GM18499 (cell line): ENCODE measurements at regions not wholly inside any gene's neighbourhood (a gene's known extent, or its start where the extent isn't known, plus 50 kb on each side); places are given as distances from the start of the nearest gene placed in this dataset.
"Not testable (repeated sequence)": the region's sequence is repeated elsewhere in the genome, so short reads cannot be mapped to it uniquely, and the experiment has no call there.

Source experiments
- ATAC-seq: cut with Tn5 transposase; IDR thresholded peaks from one replicate; pipeline ENCODE4 v1.9.1; 2021; ENCODE audit warnings: moderate number of reproducible peaks; ENCODE audit not compliant: insufficient read depth, unreplicated experiment

- ATAC-seq: no peak
Measured at GRCh38 chr14:44453433-44454171, 53.5 kb downstream of the FSCB start.

DNA sequence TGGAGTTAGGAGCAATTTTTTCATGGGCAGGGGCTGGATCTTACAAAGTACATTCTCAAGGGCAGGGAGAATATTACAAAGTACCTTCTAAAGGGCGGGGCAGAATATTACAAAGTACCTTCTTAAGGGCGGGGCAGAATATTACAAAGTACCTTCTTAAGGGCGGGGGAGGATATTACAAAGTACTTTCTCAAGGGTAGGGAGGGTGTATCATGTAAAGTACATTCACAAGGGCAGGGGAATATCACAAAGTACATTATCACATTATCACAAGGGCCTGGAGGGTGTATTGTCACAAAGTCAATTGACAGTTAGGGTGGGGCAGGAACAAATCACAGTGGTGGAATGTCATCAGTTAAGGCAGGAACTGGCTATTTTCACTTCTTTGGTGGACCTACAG lies 56.9 kb downstream of the FSCB start:
- ATAC-seq: not testable (repeated sequence)

DNA sequence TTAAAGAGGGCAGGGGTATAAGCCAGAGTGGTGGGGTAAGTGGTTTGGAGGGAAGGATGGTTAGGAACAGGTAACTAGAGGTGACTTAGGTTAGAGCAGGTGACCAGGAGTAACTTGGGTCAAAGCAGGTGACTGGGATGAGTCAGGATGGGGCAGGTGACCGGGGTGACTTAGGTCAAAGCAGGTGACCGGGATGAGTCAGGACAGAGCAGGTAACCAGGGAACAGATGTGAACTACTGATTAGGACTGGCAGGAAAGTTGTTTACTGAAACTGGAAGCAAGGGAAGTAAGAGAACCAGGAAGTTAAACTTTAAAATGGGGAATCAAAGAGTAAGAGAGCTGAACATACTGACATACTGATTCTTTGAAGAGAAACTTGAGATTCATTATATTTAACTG lies 57.4 kb downstream of the FSCB start:
- ATAC-seq: no peak

GRCh38 chr14:44448951-44449358 lies 58.1 kb downstream of the FSCB start:
- ATAC-seq: no peak

- ATAC-seq: no peak
Measured at GRCh38 chr14:44446965-44447364, 60.1 kb downstream of the FSCB start.

DNA sequence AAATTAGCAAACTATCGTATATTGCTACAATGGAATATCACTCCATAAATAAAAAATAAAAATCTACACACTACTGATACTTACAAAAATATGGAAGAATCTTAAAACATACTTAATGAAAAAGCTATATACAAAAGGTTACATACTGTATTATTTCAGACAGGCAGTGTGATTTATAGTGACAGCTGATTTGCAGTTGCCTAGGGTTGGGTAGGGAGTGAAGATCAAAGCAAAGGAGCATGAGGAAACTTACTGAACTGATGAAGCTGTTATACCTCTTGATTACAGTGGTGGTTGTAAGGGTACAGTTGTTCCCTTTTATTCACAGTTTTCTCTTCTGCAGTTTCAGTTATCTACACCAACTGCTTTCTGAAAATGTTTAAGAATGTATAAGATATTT lies 62.6 kb downstream of the FSCB start:
- no peak for ATAC-seq

GRCh38 chr14:44438936-44439335 lies 68.1 kb downstream of the FSCB start:
- ATAC-seq: no peak

- no peak for ATAC-seq
Measured at GRCh38 chr14:44438221-44438620, 68.9 kb downstream of the FSCB start.

DNA sequence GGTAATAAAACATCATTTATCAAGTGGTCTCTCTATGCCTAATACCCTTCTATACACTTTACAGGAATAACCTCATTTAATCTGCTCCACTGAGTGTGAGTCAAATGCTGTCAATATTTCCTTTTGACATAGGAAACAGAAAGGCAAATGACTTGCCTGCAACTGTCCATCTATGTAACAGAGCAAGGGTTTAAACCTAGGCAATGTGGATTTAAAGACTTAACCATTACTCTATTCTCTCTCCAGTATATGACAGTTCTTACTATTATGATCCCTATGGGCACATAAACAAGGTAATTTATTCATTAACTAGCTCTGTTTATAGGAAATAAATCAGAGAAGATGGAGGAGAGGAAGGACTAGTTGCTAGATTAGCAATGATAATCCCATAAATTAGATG lies 70.6 kb downstream of the FSCB start:
- no peak for ATAC-seq

DNA sequence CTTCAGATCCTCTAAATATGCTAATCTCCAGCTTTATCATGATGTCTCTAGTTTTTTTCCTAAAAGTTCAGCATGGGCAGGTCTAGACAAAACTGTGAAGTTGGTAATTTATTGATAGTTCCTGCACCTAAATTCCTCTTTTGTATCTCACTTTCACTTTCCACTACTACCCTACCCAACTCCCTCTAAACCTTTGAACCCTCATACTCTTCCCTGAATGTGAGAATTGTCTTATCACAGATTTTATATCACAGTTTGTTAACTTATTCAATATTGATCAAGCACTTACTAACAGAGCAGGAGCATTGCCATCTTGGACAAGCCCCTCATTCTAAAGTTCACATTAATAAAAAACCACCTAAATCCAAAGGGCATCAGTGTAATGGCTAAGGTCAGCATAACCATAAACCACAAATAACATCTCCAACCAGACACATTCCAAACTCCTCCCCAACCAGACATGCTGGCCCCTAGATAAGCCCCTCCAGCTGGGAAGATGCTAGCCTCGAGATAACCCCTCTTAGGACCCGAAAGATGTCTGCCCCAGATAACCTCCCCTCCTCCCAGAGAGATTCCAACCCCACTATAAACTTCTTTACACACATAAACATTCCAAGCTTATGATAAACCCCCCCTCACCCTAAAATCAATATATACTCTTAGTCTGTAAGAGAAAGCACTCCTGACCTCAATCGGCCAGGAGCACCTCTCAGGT lies 78.7 kb downstream of the FSCB start:
- ATAC-seq: no peak

DNA sequence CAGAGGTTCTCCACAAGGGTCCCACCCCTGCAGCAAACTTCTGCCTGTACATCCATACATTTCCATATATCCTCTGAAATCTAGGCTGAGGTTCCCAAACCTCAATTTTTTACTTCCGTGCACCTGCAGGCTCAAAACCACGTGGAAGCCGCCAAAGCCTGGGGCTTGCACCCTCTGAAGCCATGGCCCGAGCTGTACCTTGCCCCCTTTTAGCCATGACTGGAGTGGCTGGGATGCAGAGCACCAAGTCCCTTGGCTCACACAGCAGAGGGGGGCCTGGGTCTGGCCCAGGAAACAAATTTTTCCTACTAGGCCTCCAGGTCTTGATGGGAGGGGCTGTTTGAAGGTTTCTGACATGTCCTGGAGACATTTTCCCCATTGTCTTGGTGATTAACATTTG lies 84.4 kb downstream of the FSCB start:
- no peak for ATAC-seq

- ATAC-seq: no peak
Measured at GRCh38 chr14:44420226-44420625, 86.9 kb downstream of the FSCB start.

- no peak for ATAC-seq
Measured at GRCh38 chr14:44418856-44419255, 88.2 kb downstream of the FSCB start.

DNA sequence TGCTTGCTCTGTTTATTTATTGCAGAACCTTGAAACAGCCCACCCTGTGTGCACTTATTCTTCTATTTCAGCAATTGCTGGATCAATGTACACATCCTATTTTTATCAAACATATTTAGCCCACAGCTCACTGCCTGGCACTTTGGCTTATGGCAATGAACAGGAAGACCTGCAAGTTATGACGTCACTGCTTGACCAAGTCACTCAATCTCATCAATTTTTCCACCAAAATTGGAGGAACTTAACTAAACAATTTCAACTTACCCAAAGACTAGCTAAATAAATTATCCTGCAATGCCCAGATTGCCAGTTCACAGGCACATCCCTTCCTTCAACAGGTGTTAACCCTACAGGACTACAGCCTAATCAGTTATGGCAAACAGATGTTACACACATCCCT lies 89.3 kb downstream of the FSCB start:
- ATAC-seq: no peak

- ATAC-seq: no peak
Measured at GRCh38 chr14:44414646-44415045, 92.4 kb downstream of the FSCB start.

DNA sequence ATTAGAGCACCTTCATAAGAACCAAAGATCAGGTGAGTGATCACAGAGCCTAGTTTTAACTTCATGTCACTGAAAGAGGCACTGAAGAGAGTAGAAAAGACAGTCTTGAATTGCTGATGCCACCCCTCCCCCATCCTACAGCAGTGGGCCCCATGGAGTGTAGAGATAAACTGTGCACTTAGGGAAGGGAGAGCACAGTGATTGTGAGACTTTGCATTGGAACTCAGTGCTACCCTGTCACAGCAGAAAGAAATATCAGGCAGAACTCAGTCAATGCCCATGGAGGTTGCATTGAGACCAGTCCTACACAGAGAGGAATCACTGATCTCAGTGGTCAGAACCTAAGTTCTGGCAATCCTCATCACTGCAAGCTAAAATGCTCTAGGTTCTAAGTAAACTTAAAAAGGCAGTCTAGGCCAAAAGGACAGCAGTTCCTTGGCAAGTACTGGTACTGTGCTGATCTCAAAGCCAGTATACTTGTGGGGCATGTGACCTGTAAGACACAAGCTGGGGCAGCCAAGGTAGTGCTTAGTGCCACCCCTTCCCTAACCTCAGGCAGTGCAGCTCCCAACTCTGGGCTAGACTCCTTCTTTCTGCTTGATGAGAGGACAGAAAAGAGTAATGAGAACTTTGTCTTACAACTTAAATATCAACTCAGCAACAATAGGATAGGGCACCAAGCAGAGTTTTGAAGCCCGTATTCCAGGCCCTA lies 94.1 kb downstream of the FSCB start:
- no peak for ATAC-seq

GRCh38 chr14:44405011-44405486 lies 102.0 kb downstream of the FSCB start:
- ATAC-seq: no peak

DNA sequence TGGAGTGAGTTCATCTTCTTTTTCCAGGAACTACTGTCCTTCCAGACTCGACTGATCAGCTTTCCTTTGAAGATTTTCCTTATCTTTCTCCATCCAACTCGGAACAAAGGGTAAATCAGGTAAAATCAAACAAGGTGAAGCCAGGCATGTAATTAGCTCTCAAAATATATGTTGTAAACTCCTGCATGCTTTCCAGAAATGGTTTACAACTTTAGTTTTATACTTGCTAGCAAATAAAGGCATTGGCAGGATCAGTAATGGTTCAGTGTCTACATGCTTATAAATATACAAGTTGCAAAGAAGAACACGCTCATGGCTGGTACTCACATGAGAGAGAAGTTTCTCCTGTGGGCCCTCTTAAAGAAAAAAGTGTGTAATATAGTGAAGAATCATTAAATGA lies 102.5 kb downstream of the FSCB start:
- ATAC-seq: no peak

DNA sequence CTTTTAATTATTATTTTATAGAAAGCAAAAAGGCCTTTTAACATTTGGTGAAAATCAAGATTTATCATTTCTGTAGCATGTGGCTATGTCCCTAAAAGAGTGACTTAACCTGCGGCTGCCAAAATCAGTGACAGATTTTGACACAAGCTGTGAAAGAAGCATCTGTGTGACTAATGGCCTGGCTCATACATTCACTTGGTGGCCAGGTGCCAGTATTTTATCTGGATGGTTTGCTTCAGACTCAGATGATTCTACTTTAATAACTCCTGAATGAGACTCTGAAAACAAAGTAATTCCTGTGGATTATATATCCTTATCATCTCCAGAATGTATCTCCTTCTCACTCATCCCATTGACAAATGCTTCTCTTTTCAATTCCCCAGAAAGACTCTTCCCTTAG lies 103.0 kb downstream of the FSCB start:
- ATAC-seq: no peak

DNA sequence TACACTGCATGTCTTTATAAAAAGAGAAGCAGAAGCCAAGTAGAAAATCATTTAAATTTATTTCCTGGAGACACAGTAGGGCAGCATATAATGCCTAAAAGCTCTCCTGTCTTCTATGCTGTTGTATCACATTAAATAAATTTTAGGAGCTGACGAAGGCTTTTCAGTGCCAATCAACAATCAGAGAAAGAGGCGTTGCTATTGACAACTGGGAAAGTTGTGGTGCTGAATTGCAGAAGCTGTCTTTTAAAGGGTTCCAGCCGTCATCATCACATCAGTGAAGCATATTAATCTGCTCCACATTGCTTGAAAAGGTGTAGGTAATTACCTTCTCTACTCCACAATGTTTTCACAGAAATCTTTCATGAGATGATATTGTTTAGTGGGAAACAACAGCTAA lies 103.9 kb downstream of the FSCB start:
- ATAC-seq: no peak

DNA sequence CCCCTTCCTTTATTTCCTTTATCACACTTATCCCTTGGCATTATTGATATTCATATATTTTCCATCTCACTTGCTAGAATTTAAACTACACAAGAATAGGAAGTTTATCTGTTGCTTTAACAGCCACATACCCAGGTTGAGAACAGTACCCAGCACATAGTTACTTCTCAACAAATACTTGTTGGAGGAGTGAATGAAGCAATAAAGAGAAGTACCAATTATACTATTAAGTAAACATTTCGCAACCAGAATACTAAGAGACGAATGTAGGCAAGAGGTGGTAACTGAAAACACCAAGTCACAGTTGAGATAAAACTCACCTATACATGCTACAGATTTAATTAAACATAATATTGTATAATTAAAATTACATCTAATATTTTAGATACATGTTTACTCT lies 110.9 kb downstream of the FSCB start:
- no peak for ATAC-seq
